Keratinocyte (primary cell): ENCODE measurements at regions not wholly inside any gene's neighbourhood (a gene's known extent, or its start where the extent isn't known, plus 50 kb on each side); places are given as distances from the start of the nearest gene placed in this dataset.

Experiments
- DNase-seq: peaks from one replicate; pipeline ENCODE4 v3.0.0-alpha.2; 2011; ENCODE audit warnings: low read depth, missing footprints, low spot score
- FAIRE-seq: peaks from 2 replicates; lab custom pipeline; 2011; peaks lifted over from hg19 to GRCh38; lab: Jason Lieb, UNC
- H2AFZ ChIP-seq: 2 replicates; pipeline ENCODE4 v1.6.0; 2012; ENCODE audit warnings: low read length, control low read depth, inconsistent platforms; ENCODE audit not compliant: control insufficient read depth
- H3K27ac ChIP-seq: 2 replicates; pipeline ENCODE4 v1.5.1; 2011; ENCODE audit warnings: low read length; ENCODE audit not compliant: control insufficient read depth, insufficient read depth
- H3K27me3 ChIP-seq: 3 replicates; pipeline ENCODE4 v1.6.0; 2011; ENCODE audit warnings: low read length; ENCODE audit not compliant: control insufficient read depth, insufficient read depth; ENCODE audit errors: extremely low read depth
- H3K36me3 ChIP-seq, 2 experiments: 2 replicates in 1 of 2; 3 replicates in 1 of 2; pipeline ENCODE4 v1.5.1; 2011; ENCODE audit warnings: low read length in 2 of 2, mild to moderate bottlenecking in 1 of 2; ENCODE audit not compliant: control insufficient read depth in 2 of 2, insufficient read depth in 2 of 2; ENCODE audit errors: extremely low read depth in 1 of 2
- H3K4me1 ChIP-seq: 3 replicates; pipeline ENCODE4 v1.5.1; 2011; ENCODE audit warnings: low read length; ENCODE audit not compliant: control insufficient read depth, insufficient read depth; ENCODE audit errors: extremely low read depth
- H3K4me2 ChIP-seq: 3 replicates; pipeline ENCODE4 v1.6.0; 2011; ENCODE audit warnings: low read depth, low read length; ENCODE audit not compliant: control insufficient read depth, insufficient read depth; ENCODE audit errors: extremely low read depth
- H3K4me3 ChIP-seq, 3 experiments: fragments of 200-600 bp in 1 of 3; sonication (generic) in 1 of 3; 2 replicates in 2 of 3; 3 replicates in 1 of 3; pipeline ENCODE4 v1.5.1; 2011 to 2016; ENCODE audit warnings: low read length in 3 of 3, mild to moderate bottlenecking in 3 of 3, control low read depth in 2 of 3, inconsistent platforms in 1 of 3, low read depth in 1 of 3, mixed read lengths in 1 of 3, mixed run types in 1 of 3, moderate library complexity in 1 of 3; ENCODE audit not compliant: control insufficient read depth in 2 of 3, insufficient read depth in 2 of 3; ENCODE audit errors: extremely low read depth in 1 of 3
- H3K79me2 ChIP-seq: 2 replicates; pipeline ENCODE4 v1.6.0; 2012; ENCODE audit warnings: low read length; ENCODE audit not compliant: control insufficient read depth, insufficient read depth
- H3K9ac ChIP-seq: 3 replicates; pipeline ENCODE4 v1.6.0; 2011; ENCODE audit warnings: low read length; ENCODE audit not compliant: control insufficient read depth, insufficient read depth; ENCODE audit errors: extremely low read depth
- H3K9me1 ChIP-seq: 3 replicates; pipeline ENCODE4 v1.6.0; 2011; ENCODE audit warnings: low read length; ENCODE audit not compliant: control insufficient read depth, insufficient read depth; ENCODE audit errors: extremely low read depth
- H3K9me3 ChIP-seq: 2 replicates; pipeline ENCODE4 v1.5.1; 2012; ENCODE audit warnings: low read depth, low read length; ENCODE audit not compliant: control insufficient read depth
- H4K20me1 ChIP-seq: 3 replicates; pipeline ENCODE4 v1.6.0; 2011; ENCODE audit warnings: low read length; ENCODE audit not compliant: control insufficient read depth, insufficient read depth; ENCODE audit errors: extremely low read depth
- CTCF ChIP-seq, 3 experiments: IDR thresholded peaks in 1 of 3; conservative IDR thresholded peaks in 1 of 3; optimal IDR thresholded peaks in 1 of 3; 2 replicates in 2 of 3; 3 replicates in 1 of 3; pipeline versions ENCODE3 to v1.5.1; 2011; ENCODE audit warnings: low read length in 3 of 3, mild to moderate bottlenecking in 3 of 3, moderate library complexity in 2 of 3, control low read depth in 1 of 3, inconsistent platforms in 1 of 3; ENCODE audit not compliant: insufficient read depth in 2 of 3; ENCODE audit errors: extremely low read depth in 1 of 3
- EZH2 ChIP-seq: IDR thresholded peaks from one replicate; pipeline ENCODE4 v1.6.1; 2012; ENCODE audit warnings: inconsistent platforms, mild to moderate bottlenecking, low read length, moderate library complexity
- dilution Hi-C: fragments of 300-500 bp; cut with MboI; formaldehyde crosslinking; loops from one replicate; pipeline ENCODE4 v1.7.0; 2020; ENCODE audit warnings: low sequenced_read_pairs; ENCODE audit not compliant: extremely low pct_ligation_motif_present

GRCh38 chr13:90995614-90996013, 351.9 kb upstream of the MIR17HG start:
- Histone ChIP-seq H3K36me3 (no peaks in the 10 kb centered on the region), H2AFZ (no peak overlapping the region), H3K4me3 (no peak overlapping the region), H3K27ac (no peak overlapping the region), H3K9ac (no peak overlapping the region), H4K20me1 (no peaks in the 10 kb centered on the region), H3K9me3 (no peaks in the 10 kb centered on the region), H3K27me3 (no peaks in the 10 kb centered on the region), H3K9me1 (no peaks in the 10 kb centered on the region), H3K4me1 (no peaks in the 10 kb centered on the region), H3K79me2 (no peaks in the 10 kb centered on the region), H3K4me2 (no peak overlapping the region)
- dilution Hi-C loops: no loop called here
- TF ChIP-seq CTCF (optimal IDR thresholded peaks at IDR 0.05 in 1 of 3, IDR thresholded peaks at IDR 0.05 in 1 of 3, conservative IDR thresholded peaks at IDR 0.05 in 1 of 3; ENCODE audit: extremely low read depth in 1 of 3, insufficient read depth in 2 of 3, low read length in 3 of 3) (no peak), EZH2 (no peak)
- DNase-seq (no peak), FAIRE-seq (no peak)

GRCh38 chr13:90997951-90998350, 349.5 kb upstream of the MIR17HG start:
- Histone ChIP-seq H2AFZ (no peak overlapping the region), H3K79me2 (no peaks in the 10 kb centered on the region)
- FAIRE-seq: no peak

More at GRCh38 chr13:90997951-90998350, 349.5 kb upstream of the MIR17HG start:
- dilution Hi-C loops: no loop called here
- no peaks in the 10 kb centered on the region for H3K9me3 ChIP-seq
- no peaks in the 10 kb centered on the region for H3K4me1 ChIP-seq
- H3K4me2 ChIP-seq: no peak overlapping the region
- TF ChIP-seq EZH2: no peak
- no peak for TF ChIP-seq CTCF (optimal IDR thresholded peaks at IDR 0.05 in 1 of 3, IDR thresholded peaks at IDR 0.05 in 1 of 3, conservative IDR thresholded peaks at IDR 0.05 in 1 of 3; ENCODE audit: extremely low read depth in 1 of 3, insufficient read depth in 2 of 3, low read length in 3 of 3)
- H3K9me1 ChIP-seq: no peaks in the 10 kb centered on the region
- no peak overlapping the region for H3K27ac ChIP-seq
- no peak overlapping the region for H3K4me3 ChIP-seq
- H3K27me3 ChIP-seq: no peaks in the 10 kb centered on the region
- no peaks in the 10 kb centered on the region for H4K20me1 ChIP-seq
- H3K9ac ChIP-seq: no peak overlapping the region
- no peak for DNase-seq
- no peaks in the 10 kb centered on the region for H3K36me3 ChIP-seq
